HG02571 (cell line): ENCODE measurements at regions not wholly inside any gene's neighbourhood (a gene's known extent, or its start where the extent isn't known, plus 50 kb on each side); places are given as distances from the start of the nearest gene placed in this dataset.
"Not testable (repeated sequence)": the region's sequence is repeated elsewhere in the genome, so short reads cannot be mapped to it uniquely, and the experiment has no call there.

Experiments
- ATAC-seq: cut with Tn5 transposase; IDR thresholded peaks from one replicate; pipeline ENCODE4 v1.9.1; 2021; ENCODE audit warnings: mild to moderate bottlenecking, moderate library complexity; ENCODE audit not compliant: unreplicated experiment

DNA sequence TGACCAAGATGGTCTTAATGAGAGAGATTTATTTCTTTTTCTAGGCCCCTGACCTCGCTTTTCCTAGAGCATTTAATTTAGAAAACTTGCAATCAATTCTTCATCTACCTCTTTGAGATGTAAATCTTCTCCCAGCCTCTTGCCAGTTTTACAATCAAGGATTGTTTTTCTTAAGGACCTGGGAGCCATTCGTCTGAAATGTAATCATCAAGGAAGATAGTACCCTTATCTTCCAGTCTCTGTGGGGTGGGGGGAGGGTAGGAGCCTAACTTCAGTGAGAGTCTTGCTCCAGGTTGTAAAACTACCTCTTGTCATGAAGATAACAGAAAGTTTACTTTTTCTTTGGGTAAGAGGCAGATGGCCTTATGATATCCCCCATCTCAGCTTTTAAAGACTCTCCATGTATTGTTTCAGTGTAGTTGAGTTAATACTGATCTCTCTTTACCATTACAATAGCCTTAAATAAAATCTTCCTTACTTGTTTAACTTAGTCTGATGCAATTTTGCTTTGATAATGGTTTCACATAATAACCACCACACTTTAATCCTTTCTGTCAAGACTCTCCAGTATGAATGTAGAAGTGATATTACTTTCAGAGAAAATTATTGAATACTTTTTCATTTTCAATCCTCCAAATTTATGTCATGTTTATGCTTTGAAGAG is 110.2 kb upstream of the CPHXL start:
- no peak for ATAC-seq

DNA sequence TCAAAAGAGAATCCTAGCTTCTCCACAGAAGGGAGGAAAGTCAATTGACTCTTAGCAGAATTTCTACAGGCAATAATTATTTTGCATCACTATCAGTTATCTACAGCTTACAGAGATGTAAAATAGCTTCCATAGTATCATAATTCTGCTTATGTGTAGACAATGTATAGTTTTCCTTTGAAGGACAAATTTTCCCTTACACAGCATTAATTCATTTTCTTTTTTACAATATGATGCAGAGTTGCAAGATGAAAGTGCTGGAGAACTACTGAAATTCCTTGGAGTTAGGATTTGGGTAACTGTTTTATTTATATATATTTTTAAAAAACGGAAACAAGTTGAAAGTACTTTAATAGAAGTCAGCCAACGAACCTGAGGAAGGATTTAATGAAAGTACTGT is 111.0 kb upstream of the CPHXL start:
- ATAC-seq, result no peak

DNA sequence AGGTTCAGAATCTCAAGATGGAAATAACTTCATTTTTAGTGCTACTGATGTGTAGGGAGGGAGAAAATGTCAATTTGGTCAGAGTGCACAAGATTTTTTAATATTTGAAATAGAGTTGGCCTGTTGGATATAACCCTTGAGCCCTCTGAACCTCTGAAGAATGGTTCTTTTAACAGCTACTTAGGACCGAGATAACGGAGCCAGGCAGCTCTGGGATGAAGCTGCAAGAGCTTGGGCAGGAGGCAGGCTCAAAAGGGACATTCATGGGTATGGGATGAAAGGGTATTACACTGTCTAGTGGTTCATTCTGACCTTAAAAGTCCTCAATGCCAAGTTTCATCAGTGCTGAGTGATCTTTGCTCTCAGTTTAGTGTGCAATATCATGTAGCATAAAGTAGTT is 111.4 kb upstream of the CPHXL start:
- ATAC-seq, result no peak

DNA sequence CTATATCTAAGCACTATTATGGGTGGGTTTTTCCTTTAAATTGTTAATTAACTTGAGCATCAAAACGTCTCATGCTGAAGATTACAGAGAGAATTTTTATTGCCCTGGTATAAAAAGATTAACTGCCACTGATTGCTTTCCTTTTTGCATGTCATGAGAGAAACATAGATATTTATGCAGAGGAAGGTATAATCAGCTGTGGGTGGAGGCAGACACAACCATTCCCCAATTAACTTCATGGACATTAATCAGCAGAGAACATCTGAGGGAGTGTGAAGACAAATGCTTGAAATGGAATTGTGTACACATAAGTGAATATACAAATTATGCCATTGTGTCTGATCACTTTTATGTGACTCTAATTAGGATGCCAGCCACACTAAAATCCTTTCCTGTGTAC is 115.2 kb upstream of the CPHXL start:
- no peak for ATAC-seq

DNA sequence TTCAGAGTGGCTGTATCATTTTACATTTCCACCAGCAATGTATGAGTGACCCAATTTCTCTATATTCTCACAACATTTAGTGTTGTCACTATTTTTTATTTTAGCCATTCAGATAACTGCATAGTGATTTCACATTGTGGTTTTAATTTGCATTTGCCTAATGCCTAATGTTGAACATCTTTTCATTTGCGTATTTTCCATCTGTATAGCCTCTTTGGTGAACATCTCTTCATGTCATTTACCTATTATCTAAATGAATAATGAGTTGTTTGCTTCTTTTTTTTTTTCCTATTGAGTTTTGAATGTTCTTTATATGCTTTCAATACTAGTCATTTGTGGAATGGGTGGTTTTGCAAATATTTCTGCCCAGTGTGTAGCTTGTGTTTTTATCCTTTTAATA is 120.9 kb upstream of the CPHXL start:
- no peak for ATAC-seq

DNA sequence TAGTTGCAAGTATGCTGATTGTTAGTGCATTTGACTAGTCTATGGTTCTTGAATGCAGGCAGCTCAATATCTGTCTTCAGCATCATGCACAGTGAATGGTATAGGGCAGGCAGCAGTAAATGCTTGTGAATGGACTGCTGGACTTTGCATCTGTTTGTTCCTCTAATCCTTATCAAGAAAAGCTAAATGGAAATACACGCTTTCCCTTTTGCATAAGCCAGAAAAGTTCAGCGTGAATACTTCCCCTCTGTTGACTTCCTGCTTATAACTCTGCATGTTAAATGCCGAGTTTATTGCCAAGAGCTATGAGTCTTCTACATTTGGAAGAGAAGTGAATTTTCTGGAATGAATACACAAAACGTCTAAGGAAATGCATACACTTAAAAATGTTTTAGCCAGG is 127.9 kb upstream of the CPHXL start:
- no peak for ATAC-seq

DNA sequence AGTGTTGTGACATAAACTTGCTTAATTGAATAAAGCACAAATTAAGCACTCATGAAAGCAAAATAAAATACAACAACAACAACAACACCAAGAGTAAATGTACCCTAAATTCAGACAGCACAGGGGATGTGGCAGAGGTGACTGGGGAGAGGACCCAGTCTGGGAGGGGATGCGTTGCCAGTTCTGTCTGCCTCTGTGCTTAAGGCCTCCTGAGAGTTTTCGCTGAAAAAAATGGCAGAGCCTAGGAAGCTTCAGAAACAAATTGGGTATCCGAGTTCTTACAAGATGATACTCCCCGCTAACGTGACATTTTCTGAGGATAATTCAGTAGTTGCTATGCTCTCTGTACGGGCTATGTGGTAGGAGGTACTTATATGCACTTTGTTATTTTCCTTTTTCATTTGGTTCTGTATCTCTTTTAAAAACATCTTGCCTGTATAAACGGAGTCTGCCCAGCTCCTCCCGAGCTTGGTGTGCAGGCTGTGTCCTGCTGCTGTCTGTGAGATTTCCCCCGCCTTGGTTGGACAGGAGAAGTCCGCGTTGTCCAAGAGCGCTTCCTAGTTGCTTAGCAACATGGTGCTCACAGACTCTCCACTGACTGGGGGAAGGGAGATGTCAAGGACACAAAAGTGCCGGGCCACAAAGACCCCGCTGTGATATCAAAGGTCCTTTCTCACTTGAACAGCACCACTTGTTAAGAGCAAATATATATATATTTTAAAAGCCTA is 134.2 kb upstream of the CPHXL start:
- ATAC-seq, result no peak

DNA sequence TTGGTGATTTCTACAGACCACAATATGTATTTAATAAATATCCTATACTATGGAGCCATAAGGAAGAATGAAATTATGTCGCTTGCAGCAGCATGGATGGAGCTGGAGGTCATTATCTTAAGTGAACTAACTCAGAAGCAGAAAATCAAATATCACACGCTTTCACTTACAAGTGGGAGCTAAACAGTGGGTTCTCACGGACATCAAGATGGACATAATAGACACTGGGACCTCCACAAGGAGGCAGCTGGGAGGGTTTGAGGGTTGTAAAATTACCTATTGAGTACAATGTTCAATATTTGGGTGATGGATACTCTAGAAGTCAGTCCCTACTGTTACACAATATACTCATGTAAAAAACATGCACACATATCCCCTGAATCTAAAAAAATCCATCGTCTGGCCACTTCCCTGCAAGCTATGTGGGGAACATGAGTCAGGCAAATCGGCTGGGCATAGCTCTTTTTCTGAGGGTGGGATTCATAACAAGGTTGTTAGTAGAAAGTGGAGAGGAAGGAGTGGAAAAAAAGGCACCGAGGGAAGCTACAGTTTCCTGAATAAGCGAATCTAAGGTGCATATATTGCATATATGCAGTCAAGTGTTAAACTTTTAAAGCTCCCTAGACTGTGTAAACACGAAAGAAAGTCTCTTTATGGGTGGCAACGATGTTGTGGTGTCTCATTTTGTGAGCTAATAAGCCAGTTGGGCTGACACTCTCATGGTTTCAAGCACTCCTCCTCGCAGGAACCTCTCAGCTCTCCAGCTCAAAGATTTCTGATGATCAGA is 135.2 kb upstream of the CPHXL start:
- ATAC-seq, result no peak

DNA sequence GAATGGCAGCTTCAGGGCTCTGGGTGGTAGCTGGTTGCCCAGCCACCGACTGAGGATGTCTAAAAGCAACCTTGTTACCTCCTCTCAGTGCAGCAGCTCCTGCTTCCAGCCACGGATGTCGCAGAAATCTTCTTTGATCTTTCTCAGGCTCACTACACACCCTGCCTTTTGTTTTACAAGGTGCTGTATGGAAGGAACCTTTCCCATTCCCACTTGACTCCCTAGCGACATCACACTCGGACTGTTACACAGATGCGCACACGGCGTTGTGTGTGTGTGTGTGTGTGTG is 135.8 kb upstream of the CPHXL start:
- ATAC-seq, result no peak

DNA sequence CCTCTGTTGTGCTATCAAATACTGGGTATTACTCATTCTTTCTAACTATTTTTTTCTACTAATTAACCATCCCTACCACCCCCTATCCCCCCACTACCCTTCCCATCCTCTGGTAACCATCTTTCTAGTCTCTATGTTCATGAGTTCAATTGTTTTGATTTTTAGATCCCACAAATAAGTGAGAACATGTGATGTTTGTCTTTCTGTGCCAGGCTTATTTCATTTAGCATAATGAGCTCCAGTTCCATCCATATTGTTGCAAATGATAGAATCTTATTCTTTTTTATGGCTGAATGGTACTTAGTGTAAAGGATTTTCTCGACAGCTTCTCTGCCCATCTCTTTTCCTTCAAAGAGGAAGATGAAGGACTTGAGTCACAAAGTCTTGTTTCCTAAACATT is 138.0 kb upstream of the CPHXL start:
- no peak for ATAC-seq

DNA sequence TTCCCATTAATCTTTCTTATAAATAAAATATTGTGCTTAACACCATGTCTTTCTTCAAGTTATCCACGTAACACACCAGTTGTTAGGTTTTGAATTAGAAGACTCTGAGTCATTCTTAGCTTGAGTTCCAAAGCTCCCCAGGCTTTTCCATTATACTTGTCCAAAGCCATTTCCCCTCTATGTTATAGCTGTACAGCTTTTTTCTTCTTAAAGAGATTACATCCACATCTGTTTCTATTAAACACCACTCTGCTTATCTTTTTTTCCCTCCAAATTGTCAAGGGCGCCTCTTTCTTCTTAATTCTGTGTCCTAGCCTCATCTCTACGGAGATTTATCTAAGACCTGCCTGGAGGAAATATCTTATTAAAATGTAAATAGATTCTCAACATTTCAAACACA is 139.4 kb upstream of the CPHXL start:
- no peak for ATAC-seq

DNA sequence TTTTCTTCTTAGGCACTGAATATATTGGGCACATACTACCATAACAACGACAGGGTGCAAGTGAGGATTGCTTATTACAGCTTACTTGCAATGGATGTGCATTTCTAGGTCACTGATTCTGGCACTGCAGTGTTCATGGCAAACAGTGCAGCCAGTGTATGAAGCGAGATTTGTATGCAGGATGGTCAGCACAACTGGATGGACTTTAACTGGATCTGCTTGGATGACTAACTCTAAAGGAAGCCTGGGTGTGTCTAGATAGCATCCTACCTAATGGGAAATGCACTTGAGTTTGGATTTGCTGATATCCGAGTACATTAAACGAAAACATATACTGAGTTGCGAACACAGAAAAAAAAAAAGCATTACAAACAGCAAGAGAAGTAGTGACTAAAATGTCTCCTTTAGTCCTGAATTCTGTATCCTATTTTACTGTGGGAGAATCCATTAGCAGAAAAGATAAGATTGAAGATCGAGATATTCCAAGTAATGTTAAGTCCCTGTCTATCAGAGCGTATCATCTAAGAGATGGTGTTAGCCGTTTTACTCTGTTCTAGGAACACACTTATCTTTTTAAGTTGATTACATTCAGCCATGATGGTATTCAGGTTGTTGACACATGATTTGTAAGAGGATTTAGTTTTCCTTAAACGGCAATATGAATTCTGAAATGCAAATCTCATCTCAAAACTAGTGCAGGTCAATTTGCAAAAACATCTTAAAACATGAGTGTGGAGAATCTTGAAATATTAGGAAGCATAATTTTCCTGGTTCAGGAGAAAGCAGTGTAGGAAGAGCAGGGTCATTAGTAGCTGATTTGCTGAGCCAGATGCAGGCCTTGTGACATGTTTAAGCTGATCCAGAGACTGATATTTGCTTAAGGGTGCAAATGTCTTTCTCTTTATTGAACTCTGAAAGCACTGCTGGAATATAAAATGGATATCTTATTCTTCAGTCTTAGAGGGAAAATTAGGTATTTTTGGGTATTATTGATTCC is 142.6 kb upstream of the CPHXL start:
- no peak for ATAC-seq

DNA sequence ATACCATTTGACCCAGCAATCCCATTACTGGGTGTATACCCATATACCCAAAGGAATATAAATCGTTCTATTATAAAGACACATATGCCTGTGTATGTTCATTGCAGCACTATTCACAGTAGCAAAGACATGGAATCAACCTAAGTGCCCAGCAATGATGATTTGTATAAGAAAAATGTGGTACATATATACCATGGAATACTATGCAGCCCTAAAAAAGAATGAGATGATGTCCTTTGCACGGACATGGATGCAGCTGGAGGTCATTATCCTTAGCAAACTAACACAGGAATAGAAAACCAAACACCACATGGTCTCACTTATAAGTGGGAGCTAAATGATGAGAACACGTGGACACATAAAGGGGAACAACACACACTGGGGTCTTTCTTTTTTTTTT is 155.0 kb upstream of the CPHXL start:
- not testable (repeated sequence) for ATAC-seq

DNA sequence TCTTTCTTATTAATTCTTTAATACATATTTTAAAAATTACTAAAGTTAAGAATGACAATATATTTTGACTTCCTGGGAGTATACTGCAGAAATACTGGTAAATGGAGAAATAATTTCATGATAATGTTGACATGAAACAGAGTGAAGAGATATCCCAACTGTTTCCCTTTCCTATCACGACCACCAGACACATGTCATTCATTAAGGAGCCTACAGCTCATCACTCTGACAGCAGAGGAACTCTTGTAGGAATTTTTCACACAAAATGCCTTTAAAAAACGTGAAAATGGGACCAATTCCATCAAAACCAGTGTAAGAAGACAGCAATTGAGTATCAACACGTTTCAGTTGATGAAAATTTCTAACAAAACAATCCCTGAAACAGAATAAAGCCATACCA is 172.9 kb upstream of the CPHXL start:
- no peak for ATAC-seq

DNA sequence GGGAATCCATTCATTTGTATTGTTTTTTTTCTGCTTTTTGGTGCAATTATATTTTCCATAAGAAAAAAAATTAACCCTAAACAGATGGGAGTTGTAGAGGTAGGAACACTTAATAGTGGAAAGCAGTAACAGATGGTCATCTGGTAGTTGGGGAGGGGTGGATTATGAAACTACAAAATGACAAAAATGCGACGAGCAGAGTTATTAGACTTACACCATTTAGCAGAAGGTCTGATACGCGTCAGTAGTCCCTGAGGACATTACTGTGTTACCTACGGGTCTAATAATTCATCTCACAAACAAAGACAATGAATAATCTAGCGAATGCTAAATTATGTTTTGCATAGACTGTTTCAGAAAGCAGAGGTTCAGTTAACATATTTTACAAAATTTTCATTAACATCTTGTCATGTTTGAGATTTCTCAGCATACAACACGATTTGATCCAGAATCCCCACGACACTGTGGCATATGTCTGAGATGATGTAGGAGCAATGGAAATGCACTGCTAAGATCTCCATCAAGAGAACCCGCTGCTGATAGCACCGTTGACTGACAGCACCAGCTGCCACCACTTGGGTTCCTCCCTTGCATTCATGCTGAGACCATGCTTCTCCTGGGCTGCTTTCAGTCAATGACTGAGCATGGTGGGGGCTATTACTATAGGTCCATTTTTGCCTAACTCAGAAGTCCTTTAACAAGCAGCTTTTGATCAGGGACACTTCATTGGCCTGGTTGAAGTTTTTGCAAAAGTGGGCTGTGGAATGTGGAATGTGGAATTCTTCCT is 182.2 kb upstream of the CPHXL start:
- ATAC-seq, result no peak

DNA sequence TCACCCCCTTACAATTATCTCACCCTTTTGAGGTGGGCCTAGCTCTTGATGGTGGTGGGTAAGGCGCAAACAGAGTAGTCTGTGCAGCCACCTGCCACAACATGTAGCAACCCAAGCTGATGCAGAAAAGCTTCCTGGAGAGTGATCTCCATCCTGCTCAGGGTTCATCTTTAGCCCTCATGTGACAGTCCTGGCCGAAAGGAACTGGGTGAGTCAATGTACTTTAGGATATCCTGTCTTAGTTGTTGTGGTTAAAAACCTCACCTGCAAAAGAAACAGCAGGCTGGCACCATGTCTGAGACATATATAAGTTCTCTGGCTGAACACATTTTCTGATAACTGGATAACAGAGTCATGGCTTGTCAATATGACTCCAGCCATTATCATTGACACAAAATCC is 183.5 kb upstream of the CPHXL start:
- no peak for ATAC-seq

DNA sequence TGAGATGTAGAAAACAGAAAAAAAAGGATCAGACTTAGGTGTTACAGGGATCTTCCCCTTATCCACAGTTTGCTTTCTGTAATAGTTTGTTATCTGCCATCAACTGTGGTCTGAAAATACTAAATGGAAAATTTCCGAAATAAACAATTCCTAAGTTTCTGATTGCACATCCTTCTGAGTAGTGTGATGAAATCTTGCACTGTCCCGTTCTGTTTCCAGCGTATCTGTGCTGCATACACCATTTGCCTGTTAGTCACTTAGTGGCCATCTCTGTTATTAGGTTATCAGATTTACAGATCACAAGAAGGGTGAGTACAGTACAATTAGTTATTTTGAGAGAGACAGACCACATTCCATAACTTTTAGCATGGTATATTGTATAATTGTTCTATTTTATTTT is 185.6 kb upstream of the CPHXL start:
- ATAC-seq, result no peak

DNA sequence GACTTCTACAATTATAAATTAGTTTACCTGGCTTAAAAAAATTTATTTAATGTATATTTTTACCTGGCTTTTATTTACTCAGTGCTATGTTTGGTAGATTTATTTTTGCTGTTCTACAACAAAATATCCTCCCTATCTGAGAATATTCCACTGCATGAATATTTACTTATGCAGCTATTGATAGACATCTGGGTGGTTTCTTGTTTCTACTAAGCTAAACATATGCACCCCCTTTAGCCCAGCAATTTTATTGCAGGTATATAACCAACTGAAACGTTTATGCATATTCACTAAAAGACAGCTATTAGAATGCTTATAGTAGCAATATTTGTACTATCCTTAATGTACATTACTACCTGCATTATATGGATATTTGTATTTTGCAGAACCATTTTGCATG is 187.7 kb upstream of the CPHXL start:
- ATAC-seq, result no peak

DNA sequence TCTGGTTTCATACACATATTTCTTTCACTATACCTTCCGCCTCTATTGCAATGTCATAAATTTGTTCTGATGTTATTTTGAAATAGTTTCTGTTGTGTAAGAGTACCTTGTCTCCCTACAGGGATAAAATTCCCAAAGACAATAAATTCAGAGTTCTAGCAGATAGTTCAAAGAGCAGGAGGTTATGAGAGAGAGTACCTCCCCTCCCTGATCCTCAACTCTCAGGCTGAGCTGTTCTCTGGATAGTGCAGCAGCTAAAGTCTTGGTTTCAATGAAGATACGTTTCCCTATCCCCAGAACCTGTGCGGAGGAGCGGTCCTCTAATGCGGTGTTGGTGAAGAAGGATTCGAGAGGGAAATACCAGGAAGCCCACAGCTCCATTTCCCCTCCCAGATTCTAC is 190.2 kb upstream of the CPHXL start:
- no peak for ATAC-seq

DNA sequence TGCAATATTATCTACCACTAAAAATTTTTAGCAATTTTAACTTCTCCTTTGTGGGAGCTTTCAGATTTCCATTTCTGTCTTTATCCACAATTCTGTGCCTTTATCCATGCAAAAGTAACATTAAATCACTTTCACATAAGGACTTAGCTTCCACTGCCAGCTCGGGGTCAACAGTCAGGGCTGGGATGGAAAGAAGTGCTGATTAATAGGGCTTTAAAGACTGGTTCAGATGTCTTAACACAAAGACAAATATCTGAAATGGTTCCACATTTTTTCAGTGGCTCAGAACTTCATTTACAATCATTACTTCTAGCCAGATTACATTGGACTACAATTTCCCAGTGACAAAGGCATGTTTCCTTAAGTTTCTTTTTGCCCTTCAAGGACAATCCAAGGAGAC is 191.8 kb upstream of the CPHXL start:
- ATAC-seq, result no peak
